Spleen (tissue), 7 donors: ENCODE measurements at regions not wholly inside any gene's neighbourhood (a gene's known extent, or its start where the extent isn't known, plus 50 kb on each side); places are given as distances from the start of the nearest gene placed in this dataset.

Source experiments
- POLR2A ChIP-seq, 3 donors: fragments of 450-650 bp; IDR thresholded peaks; one replicate each; pipeline ENCODE4 v1.5.1; 2017; ENCODE audit warnings: antibody characterized with exemption in 3 of 3, mild to moderate bottlenecking in 1 of 3
- TF ChIP-seq, protein P1 (sequence below), 11 experiments: fragments of 200-600 bp in 7 of 11; fragments of 450-650 bp in 4 of 11; sonication (generic) in 4 of 11; IDR thresholded peaks in 8 of 11; conservative IDR thresholded peaks in 3 of 11; 1 replicate in 7 of 11; 2 replicates in 4 of 11; pipeline versions ENCODE4 v1.4.0 to v1.8.0; 2016 to 2021; ENCODE audit warnings: antibody characterized with exemption in 11 of 11, inconsistent platforms in 4 of 11, mild to moderate bottlenecking in 1 of 11
- donor health status: DM: no; HTN: no; CAD: no; lungs with moderate emphysema.
- donor health status: DM: no; HTN: no; CAD: no.
- donor health status: DM: no; HTN: no; CAD: no.

DNA sequence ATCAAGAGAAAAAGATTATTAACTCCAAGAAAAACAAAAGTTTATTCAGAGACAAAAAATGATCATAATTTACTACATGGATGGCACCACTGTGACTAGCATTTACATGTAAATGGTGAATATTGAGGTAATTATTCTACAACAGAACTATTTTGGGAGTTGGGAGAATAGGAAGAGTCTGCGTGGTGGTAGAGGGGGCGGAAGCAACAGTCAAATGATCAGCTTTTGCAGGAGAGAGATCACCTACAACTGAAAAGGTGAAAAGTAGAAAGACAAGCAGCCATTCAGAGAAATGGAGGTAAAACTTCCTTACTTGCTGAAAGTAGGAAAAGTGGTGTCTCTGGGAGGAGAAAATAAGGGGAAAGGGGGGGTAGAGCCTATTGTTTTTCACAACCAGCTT is 62.8 kb upstream of the SACS start:
- TF ChIP-seq, protein P1, sequence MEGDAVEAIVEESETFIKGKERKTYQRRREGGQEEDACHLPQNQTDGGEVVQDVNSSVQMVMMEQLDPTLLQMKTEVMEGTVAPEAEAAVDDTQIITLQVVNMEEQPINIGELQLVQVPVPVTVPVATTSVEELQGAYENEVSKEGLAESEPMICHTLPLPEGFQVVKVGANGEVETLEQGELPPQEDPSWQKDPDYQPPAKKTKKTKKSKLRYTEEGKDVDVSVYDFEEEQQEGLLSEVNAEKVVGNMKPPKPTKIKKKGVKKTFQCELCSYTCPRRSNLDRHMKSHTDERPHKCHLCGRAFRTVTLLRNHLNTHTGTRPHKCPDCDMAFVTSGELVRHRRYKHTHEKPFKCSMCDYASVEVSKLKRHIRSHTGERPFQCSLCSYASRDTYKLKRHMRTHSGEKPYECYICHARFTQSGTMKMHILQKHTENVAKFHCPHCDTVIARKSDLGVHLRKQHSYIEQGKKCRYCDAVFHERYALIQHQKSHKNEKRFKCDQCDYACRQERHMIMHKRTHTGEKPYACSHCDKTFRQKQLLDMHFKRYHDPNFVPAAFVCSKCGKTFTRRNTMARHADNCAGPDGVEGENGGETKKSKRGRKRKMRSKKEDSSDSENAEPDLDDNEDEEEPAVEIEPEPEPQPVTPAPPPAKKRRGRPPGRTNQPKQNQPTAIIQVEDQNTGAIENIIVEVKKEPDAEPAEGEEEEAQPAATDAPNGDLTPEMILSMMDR (IDR thresholded peaks at IDR 0.05 in 8 of 11, conservative IDR thresholded peaks at IDR 0.05 in 3 of 11), result no peak
- TF ChIP-seq POLR2A (IDR thresholded peaks at IDR 0.05), result no peak
